ENCODE measurements at regions not wholly inside any gene's neighbourhood (a gene's known extent, or its start where the extent isn't known, plus 50 kb on each side); places are given as distances from the start of the nearest gene placed in this dataset.

GRCh38 chr21:23524685-23525084 lies 2082.6 kb downstream of the MRPL39 start:
- TF ChIP-seq CTCF (IDR thresholded peaks at IDR 0.05) = no peak
- TF ChIP-seq EP300 (IDR thresholded peaks at IDR 0.05) = no peak
- no peak for TF ChIP-seq POLR2A (IDR thresholded peaks at IDR 0.05)
- no peak for TF ChIP-seq POLR2AphosphoS5 (IDR thresholded peaks at IDR 0.05)
